Stimulated activated CD4-positive, alpha-beta T cell treated with anti-CD3 and anti-CD28 coated beads, Interleukin-1b, Interleukin-23, amount 100 ng/mL, for 24 hours (primary cell): ENCODE measurements at regions not wholly inside any gene's neighbourhood (a gene's known extent, or its start where the extent isn't known, plus 50 kb on each side); places are given as distances from the start of the nearest gene placed in this dataset.
"Not testable (repeated sequence)": the region's sequence is repeated elsewhere in the genome, so short reads cannot be mapped to it uniquely, and the experiment has no call there.

Experiments
- DNase-seq, 4 experiments: peaks; one replicate each; pipeline ENCODE4 v3.0.0-alpha.2; 2020; ENCODE audit warnings: low read depth in 4 of 4, low spot score in 1 of 4

DNA sequence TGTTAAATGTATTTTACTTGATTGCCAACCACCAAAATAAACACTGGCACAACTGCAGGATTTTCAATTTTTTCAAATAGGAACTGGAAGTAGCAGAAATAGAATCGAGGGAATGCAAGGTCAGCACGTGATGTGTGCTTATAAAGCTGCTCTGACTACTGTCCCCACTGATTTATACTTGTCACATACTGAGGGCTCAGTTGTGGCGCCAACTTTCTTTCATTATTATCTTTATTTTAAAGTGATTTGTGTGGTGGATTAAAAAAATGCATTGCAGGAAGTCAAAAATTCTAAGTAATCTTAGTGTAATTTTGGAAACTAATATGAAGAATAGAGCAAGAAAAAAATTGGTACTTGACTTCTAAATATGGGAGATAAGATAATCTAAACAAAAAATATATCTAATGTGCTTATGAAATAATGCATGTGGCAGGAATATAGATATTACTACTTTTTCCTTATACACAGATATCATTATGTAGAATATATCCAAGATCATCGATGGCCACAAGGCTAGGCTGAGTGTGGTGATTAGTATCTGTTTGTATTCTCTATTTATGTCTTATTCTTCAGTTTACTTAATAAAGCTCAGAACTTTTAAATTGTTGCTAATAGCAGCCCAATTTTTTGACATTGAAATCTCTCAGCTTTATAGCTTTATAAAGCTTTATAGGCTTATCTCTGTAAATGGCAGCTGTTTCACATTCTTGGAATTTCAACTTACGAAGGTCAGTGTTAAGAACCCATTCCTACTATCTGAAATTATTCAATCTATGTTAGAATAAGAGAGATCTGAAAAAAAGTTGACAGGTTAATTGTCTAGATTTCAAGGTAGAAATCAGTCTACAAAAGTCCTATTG is 404.5 kb upstream of the ADAMTS5 start:
- no peak for DNase-seq

- DNase-seq: no peak
Observed at GRCh38 chr21:27369978-27370571, 403.2 kb upstream of the ADAMTS5 start.

- no peak for DNase-seq
Observed at GRCh38 chr21:27369234-27369633, 402.3 kb upstream of the ADAMTS5 start.

DNA sequence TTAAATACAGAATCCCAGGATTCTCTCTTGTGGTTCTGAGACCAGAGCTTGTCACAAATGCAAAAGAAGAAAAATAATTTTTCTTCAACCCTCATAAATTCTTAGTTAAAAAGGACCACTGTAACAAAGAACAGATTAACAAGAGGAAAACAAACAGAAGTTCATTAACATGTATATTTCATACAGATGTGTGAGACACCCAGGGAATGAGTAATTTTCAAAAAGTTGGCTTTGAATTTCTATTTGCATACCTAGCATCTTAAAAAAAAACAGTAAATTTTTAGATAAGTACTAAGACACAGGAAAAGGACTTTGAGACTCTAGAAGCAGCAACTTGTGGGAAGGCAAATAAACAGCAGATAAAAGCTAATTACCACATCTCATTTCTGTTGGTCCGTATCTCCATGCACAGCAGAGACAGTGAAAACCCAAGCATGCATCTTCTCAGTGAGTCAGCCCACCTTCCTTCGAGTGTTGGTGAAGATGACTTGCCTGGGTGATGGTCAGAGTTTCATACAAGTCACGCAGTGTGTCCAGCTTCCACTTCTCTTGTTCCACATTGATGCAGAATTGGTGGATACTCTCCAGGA is 399.9 kb upstream of the ADAMTS5 start:
- DNase-seq: no peak

DNA sequence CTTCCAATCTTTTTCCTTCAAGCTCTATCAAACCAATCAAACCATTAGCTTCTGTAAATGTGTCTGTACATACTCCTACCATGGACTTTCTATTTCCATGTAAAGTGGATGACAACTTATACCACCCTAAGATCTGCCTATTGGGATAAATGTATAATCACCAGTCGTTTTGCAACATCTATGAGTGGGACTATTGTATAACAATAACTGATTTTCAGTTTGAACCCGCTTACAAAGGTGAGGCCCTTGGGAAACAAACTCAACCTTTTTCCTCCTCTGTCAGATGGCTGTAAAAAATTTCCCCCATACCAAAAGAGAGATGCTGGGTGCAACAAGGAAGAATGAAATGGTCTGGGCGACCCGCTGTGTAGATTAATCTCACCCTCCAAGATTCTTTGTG is 399.1 kb upstream of the ADAMTS5 start:
- no peak for DNase-seq

- no peak for DNase-seq
Observed at GRCh38 chr21:27365394-27365793, 398.5 kb upstream of the ADAMTS5 start.

GRCh38 chr21:27363719-27364477 is 397.0 kb upstream of the ADAMTS5 start:
- no peak for DNase-seq

DNA sequence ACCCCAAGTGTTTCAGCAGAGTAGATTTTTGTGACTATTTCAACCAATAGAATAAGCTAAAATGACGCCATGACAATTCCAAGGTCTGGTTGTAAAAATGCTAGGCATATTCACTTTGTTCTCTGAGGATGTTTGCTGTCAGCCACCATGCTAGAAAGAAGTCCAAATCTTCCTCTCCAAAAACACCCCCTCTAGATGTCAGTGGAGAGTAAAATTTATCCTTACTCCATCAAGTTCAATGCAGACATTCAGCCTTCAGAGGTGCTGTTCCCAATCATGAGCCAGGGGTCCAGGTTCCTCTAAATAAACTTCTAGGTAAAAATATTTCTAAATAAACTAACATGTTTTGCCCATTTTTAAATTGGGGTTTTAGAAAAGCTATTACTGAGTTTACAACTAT is 395.4 kb upstream of the ADAMTS5 start:
- DNase-seq: no peak

DNA sequence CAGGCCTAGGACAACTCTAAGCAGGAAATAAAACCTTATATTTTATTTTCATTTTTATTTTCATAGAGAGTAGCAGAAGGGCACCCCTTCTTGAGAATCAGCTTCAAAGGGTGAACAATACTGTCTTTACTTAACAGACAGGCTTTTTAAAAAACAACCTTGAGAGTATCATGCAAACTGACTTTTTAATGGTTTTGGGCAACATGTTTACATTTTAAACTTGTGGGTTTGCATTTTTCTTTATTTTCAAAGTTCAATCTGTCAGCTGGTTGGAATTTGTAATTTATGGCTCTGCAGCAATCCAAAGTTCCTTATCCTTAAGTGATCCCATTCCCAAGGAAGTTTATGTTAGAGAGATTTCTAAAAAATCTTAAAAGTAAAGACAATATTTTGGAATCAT is 392.3 kb upstream of the ADAMTS5 start:
- no peak for DNase-seq

- DNase-seq: no peak
Observed at GRCh38 chr21:27352885-27353284, 386.0 kb upstream of the ADAMTS5 start.

GRCh38 chr21:27346041-27346448 is 379.2 kb upstream of the ADAMTS5 start:
- no peak for DNase-seq

GRCh38 chr21:27339902-27340301 is 373.0 kb upstream of the ADAMTS5 start:
- no peak for DNase-seq

GRCh38 chr21:27338007-27338406 is 371.1 kb upstream of the ADAMTS5 start:
- not testable (repeated sequence) for DNase-seq

GRCh38 chr21:27333096-27333495 is 366.2 kb upstream of the ADAMTS5 start:
- DNase-seq: no peak

GRCh38 chr21:27329255-27329851 is 362.5 kb upstream of the ADAMTS5 start:
- no peak for DNase-seq

- no peak for DNase-seq
Observed at GRCh38 chr21:27326301-27326700, 359.4 kb upstream of the ADAMTS5 start.

DNA sequence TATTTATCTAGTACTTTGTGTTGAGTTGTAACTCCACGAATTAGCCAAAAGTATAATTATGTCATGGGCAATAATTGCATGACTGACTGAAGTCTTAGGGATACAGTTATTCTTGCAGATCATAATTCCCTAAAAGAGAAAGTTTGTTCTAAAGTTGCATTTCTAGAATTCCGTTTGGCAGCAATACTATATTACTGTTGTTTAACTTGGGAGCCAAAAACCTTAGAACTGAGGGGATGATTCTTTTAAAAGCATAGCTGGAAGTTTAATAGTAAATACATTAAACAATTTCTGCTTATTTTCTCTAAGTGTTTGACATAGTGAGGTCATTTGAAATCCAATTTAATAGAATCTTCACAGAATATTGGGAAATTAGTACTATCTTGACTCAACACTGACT is 356.4 kb upstream of the ADAMTS5 start:
- no peak for DNase-seq

DNA sequence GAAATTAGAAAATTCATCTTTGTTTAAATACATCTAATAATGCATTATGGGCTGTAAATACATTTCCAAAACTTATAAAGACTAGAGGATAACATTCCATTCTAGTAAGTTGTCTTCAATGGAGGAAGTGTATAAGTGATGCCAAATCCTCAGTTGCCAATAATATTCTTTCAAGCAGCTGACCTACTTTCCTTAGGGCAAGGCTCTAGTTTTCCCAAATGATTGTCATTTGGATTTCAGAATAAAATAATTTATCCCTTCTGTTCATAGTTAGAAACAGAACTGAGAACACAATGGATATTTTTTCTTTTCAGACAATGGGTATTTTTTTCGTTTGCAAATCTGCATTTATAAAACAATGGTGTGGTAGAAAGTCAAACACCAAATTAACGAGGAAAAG is 354.9 kb upstream of the ADAMTS5 start:
- no peak for DNase-seq

DNA sequence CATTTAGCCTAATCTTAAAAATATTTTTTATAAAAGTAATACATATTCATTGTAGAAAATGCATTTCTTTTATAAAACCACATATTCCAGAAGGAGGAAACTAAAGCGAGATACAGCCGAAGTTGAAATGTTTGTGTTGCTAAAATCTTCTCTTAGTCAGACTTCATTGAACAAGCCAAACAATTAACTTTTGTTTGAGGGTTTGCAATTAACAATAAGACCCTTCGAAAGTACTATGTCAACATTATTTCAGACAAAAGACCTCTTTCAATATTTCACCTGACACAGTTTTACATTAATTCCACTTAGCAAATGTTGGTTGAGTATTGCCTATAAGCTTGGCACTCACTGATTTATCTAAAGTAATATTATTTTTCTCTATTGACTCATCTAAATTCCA is 354.0 kb upstream of the ADAMTS5 start:
- DNase-seq: no peak

GRCh38 chr21:27317601-27318000 is 350.7 kb upstream of the ADAMTS5 start:
- not testable (repeated sequence) for DNase-seq

DNA sequence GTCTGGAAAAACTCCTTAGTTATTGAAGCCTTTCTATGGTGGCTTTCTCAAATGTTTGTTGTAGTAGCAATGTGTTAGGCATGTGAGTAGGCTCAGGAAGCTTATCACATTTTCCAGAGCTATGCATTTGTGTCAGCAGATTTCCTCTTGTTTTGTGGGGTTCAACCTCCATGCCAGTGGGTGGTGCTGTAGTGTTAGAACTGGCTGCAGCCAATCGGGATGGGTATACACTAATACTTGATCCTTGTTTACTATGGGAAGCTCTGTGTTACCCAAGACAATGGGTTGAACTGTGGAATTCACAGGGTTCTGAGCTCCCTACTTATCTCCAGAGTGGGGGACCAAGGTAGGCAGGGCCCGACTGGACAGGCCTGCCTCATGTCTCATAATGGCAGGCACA is 348.5 kb upstream of the ADAMTS5 start:
- DNase-seq: no peak
